ENCODE measurements at regions not wholly inside any gene's neighbourhood (a gene's known extent, or its start where the extent isn't known, plus 50 kb on each side); places are given as distances from the start of the nearest gene placed in this dataset.

DNA sequence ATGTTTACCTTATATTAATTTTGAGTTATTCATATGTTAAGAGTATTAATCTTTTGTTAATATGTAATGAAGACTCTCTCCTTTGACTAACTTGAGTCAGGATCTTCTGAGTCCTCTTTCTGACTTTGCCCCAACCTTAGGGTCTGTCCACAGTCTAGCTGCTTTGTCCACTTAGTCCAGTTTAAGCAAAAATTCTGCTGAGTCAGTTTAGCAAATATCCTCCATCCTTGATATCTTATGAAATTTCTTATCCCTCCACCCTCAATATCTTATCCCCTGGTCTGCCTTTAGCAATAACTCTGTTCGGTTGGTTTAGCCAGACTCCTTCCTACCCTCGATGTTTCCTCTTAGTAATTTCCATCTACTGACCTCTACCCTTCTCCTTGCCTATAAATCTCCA, 91.7 kb downstream of the DIPK2A start:
- Mint-ChIP-seq H3K4me1 (peaks cover 4% of the 10 kb centered on the region; the same call in 2 of the 3 replicates), H3K9me3 (no peaks in the 10 kb centered on the region; the same call in 2 of the 3 replicates), H3K27me3 (ENCODE audit: insufficient read depth, low read depth, poor library complexity) (peaks cover 2% of the 10 kb centered on the region), H3K27ac (no peak overlapping the region), H3K36me3 (ENCODE audit: low read depth) (no peaks in the 10 kb centered on the region), H3K4me3 (no peak overlapping the region)
- no peaks in the 10 kb centered on the region for H3K9me2 ChIP-seq (ENCODE audit: insufficient read depth)
- H3K36me3 ChIP-seq (ENCODE audit: insufficient read depth) = no peaks in the 10 kb centered on the region
- no peak overlapping the region for H2AFZ ChIP-seq
- H3K4me2 ChIP-seq = no peak overlapping the region
- TF ChIP-seq STAT1 (IDR thresholded peaks at IDR 0.05; ENCODE audit: unreplicated experiment) = no peak
- TF ChIP-seq EZH2 (IDR thresholded peaks at IDR 0.05; ENCODE audit: low read depth, unreplicated experiment) = no peak
- no peak for TF ChIP-seq ZNF114 (CRISPR knock-in tag; IDR thresholded peaks at IDR 0.05)
- TF ChIP-seq NANOG (IDR thresholded peaks at IDR 0.05; ENCODE audit: borderline replicate concordance) = no peak
- TF ChIP-seq ZNF331 (CRISPR knock-in tag; IDR thresholded peaks at IDR 0.05; ENCODE audit: low read depth) = no peak
- TF ChIP-seq, protein P1, sequence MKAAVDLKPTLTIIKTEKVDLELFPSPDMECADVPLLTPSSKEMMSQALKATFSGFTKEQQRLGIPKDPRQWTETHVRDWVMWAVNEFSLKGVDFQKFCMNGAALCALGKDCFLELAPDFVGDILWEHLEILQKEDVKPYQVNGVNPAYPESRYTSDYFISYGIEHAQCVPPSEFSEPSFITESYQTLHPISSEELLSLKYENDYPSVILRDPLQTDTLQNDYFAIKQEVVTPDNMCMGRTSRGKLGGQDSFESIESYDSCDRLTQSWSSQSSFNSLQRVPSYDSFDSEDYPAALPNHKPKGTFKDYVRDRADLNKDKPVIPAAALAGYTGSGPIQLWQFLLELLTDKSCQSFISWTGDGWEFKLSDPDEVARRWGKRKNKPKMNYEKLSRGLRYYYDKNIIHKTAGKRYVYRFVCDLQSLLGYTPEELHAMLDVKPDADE (IDR thresholded peaks at IDR 0.05) = no peak
- no peak for TF ChIP-seq JUNB (IDR thresholded peaks at IDR 0.05; ENCODE audit: unreplicated experiment)
- TF ChIP-seq, protein P2, sequence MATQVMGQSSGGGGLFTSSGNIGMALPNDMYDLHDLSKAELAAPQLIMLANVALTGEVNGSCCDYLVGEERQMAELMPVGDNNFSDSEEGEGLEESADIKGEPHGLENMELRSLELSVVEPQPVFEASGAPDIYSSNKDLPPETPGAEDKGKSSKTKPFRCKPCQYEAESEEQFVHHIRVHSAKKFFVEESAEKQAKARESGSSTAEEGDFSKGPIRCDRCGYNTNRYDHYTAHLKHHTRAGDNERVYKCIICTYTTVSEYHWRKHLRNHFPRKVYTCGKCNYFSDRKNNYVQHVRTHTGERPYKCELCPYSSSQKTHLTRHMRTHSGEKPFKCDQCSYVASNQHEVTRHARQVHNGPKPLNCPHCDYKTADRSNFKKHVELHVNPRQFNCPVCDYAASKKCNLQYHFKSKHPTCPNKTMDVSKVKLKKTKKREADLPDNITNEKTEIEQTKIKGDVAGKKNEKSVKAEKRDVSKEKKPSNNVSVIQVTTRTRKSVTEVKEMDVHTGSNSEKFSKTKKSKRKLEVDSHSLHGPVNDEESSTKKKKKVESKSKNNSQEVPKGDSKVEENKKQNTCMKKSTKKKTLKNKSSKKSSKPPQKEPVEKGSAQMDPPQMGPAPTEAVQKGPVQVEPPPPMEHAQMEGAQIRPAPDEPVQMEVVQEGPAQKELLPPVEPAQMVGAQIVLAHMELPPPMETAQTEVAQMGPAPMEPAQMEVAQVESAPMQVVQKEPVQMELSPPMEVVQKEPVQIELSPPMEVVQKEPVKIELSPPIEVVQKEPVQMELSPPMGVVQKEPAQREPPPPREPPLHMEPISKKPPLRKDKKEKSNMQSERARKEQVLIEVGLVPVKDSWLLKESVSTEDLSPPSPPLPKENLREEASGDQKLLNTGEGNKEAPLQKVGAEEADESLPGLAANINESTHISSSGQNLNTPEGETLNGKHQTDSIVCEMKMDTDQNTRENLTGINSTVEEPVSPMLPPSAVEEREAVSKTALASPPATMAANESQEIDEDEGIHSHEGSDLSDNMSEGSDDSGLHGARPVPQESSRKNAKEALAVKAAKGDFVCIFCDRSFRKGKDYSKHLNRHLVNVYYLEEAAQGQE (IDR thresholded peaks at IDR 0.05; ENCODE audit: unreplicated experiment) = no peak
- no peak for TF ChIP-seq POLR2AphosphoS5 (IDR thresholded peaks at IDR 0.05; ENCODE audit: low read depth)
- TF ChIP-seq, protein P3, sequence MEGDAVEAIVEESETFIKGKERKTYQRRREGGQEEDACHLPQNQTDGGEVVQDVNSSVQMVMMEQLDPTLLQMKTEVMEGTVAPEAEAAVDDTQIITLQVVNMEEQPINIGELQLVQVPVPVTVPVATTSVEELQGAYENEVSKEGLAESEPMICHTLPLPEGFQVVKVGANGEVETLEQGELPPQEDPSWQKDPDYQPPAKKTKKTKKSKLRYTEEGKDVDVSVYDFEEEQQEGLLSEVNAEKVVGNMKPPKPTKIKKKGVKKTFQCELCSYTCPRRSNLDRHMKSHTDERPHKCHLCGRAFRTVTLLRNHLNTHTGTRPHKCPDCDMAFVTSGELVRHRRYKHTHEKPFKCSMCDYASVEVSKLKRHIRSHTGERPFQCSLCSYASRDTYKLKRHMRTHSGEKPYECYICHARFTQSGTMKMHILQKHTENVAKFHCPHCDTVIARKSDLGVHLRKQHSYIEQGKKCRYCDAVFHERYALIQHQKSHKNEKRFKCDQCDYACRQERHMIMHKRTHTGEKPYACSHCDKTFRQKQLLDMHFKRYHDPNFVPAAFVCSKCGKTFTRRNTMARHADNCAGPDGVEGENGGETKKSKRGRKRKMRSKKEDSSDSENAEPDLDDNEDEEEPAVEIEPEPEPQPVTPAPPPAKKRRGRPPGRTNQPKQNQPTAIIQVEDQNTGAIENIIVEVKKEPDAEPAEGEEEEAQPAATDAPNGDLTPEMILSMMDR (conservative IDR thresholded peaks at IDR 0.05; ENCODE audit: low read depth in 2 of 2) = no peak
- no peak for TF ChIP-seq EZH2phosphoT487 (IDR thresholded peaks at IDR 0.05; ENCODE audit: unreplicated experiment)
- TF ChIP-seq, protein P4, sequence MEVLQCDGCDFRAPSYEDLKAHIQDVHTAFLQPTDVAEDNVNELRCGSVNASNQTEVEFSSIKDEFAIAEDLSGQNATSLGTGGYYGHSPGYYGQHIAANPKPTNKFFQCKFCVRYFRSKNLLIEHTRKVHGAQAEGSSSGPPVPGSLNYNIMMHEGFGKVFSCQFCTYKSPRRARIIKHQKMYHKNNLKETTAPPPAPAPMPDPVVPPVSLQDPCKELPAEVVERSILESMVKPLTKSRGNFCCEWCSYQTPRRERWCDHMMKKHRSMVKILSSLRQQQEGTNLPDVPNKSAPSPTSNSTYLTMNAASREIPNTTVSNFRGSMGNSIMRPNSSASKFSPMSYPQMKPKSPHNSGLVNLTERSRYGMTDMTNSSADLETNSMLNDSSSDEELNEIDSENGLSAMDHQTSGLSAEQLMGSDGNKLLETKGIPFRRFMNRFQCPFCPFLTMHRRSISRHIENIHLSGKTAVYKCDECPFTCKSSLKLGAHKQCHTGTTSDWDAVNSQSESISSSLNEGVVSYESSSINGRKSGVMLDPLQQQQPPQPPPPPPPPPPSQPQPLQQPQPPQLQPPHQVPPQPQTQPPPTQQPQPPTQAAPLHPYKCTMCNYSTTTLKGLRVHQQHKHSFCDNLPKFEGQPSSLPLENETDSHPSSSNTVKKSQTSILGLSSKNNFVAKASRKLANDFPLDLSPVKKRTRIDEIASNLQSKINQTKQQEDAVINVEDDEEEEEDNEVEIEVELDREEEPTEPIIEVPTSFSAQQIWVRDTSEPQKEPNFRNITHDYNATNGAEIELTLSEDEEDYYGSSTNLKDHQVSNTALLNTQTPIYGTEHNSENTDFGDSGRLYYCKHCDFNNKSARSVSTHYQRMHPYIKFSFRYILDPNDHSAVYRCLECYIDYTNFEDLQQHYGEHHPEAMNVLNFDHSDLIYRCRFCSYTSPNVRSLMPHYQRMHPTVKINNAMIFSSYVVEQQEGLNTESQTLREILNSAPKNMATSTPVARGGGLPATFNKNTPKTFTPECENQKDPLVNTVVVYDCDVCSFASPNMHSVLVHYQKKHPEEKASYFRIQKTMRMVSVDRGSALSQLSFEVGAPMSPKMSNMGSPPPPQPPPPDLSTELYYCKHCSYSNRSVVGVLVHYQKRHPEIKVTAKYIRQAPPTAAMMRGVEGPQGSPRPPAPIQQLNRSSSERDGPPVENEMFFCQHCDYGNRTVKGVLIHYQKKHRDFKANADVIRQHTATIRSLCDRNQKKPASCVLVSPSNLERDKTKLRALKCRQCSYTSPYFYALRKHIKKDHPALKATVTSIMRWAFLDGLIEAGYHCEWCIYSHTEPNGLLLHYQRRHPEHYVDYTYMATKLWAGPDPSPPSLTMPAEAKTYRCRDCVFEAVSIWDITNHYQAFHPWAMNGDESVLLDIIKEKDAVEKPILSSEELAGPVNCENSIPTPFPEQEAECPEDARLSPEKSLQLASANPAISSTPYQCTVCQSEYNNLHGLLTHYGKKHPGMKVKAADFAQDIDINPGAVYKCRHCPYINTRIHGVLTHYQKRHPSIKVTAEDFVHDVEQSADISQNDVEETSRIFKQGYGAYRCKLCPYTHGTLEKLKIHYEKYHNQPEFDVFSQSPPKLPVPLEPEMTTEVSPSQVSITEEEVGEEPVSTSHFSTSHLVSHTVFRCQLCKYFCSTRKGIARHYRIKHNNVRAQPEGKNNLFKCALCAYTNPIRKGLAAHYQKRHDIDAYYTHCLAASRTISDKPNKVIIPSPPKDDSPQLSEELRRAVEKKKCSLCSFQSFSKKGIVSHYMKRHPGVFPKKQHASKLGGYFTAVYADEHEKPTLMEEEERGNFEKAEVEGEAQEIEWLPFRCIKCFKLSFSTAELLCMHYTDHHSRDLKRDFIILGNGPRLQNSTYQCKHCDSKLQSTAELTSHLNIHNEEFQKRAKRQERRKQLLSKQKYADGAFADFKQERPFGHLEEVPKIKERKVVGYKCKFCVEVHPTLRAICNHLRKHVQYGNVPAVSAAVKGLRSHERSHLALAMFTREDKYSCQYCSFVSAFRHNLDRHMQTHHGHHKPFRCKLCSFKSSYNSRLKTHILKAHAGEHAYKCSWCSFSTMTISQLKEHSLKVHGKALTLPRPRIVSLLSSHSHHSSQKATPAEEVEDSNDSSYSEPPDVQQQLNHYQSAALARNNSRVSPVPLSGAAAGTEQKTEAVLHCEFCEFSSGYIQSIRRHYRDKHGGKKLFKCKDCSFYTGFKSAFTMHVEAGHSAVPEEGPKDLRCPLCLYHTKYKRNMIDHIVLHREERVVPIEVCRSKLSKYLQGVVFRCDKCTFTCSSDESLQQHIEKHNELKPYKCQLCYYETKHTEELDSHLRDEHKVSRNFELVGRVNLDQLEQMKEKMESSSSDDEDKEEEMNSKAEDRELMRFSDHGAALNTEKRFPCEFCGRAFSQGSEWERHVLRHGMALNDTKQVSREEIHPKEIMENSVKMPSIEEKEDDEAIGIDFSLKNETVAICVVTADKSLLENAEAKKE (CRISPR knock-in tag; IDR thresholded peaks at IDR 0.05) = no peak
- no peak for TF ChIP-seq CREB1 (CRISPR knock-in tag; IDR thresholded peaks at IDR 0.05; ENCODE audit: low read depth)
- H4K20me1 ChIP-seq (replicated peaks; ENCODE audit: insufficient read depth) = no peaks in the 10 kb centered on the region
- no peaks in the 10 kb centered on the region for H3K4me1 ChIP-seq (ENCODE audit: insufficient read depth)
- H3K4me3 ChIP-seq = no peak overlapping the region
- no peaks in the 10 kb centered on the region for H3F3A ChIP-seq (replicated peaks; ENCODE audit: low read depth)
- DNase-seq (ENCODE audit: low spot score) (no peak), ATAC-seq (no peak)
- no peaks in the 10 kb centered on the region for H3K79me2 ChIP-seq (replicated peaks; ENCODE audit: insufficient read depth)
- no peaks in the 10 kb centered on the region for H3K27me3 ChIP-seq (ENCODE audit: insufficient read depth)
- no peak overlapping the region for H3K27ac ChIP-seq (ENCODE audit: low read depth)
